ENCODE measurements at regions not wholly inside any gene's neighbourhood (a gene's known extent, or its start where the extent isn't known, plus 50 kb on each side); places are given as distances from the start of the nearest gene placed in this dataset.
"Not testable (repeated sequence)": the region's sequence is repeated elsewhere in the genome, so short reads cannot be mapped to it uniquely, and the experiment has no call there.

GRCh38 chr6:121794630-121795029 is 359.2 kb downstream of the GJA1 start:
- Histone ChIP-seq H3K36me3 (no peaks in the 10 kb centered on the region), H3K9me3 (ENCODE audit: low read depth) (no peaks in the 10 kb centered on the region), H3K4me3 (no peak overlapping the region), H3K9ac (no peak overlapping the region), H3K27ac (no peak overlapping the region), H3F3A (ENCODE audit: low read depth) (no peaks in the 10 kb centered on the region), H3K4me2 (no peak overlapping the region), H3K27me3 (no peaks in the 10 kb centered on the region), H3K4me1 (no peaks in the 10 kb centered on the region), H2AFZ (replicated peaks) (no peak overlapping the region), H3K79me2 (ENCODE audit: low read depth) (no peaks in the 10 kb centered on the region), H4K20me1 (ENCODE audit: low read depth) (no peaks in the 10 kb centered on the region)
- no peak overlapping the region for H3K4me3 Mint-ChIP-seq
- H3K9me3 Mint-ChIP-seq, result peaks cover 15% of the 10 kb centered on the region
- no peak overlapping the region for H3K27ac Mint-ChIP-seq
- TF ChIP-seq EZH2phosphoT487 (IDR thresholded peaks at IDR 0.05) (no peak), CTCF (IDR thresholded peaks at IDR 0.05) (no peak), EZH2 (IDR thresholded peaks at IDR 0.05) (no peak)
- peaks cover 3% of the 10 kb centered on the region for H3K36me3 Mint-ChIP-seq
- DNase-seq (ENCODE audit: low spot score), result no peak
- H3K27me3 Mint-ChIP-seq (ENCODE audit: insufficient read depth, low read depth), result no peaks in the 10 kb centered on the region
- no peaks in the 10 kb centered on the region for H3K4me1 Mint-ChIP-seq

GRCh38 chr6:121797598-121797997 is 362.2 kb downstream of the GJA1 start:
- not testable (repeated sequence) for H4K20me1 ChIP-seq (ENCODE audit: low read depth); H3K36me3 ChIP-seq; H2AFZ ChIP-seq (replicated peaks); H3K27ac ChIP-seq; DNase-seq (ENCODE audit: low spot score); H3K4me3 ChIP-seq; H3K4me1 Mint-ChIP-seq; H3K79me2 ChIP-seq (ENCODE audit: low read depth); H3K9me3 ChIP-seq (ENCODE audit: low read depth); H3K9ac ChIP-seq; H3K27me3 Mint-ChIP-seq (ENCODE audit: insufficient read depth, low read depth); H3F3A ChIP-seq (ENCODE audit: low read depth); H3K4me3 Mint-ChIP-seq; H3K27ac Mint-ChIP-seq; H3K4me2 ChIP-seq; H3K27me3 ChIP-seq; H3K4me1 ChIP-seq
- H3K9me3 Mint-ChIP-seq, result peaks cover 26% of the 10 kb centered on the region
- peaks cover 15% of the 10 kb centered on the region for H3K36me3 Mint-ChIP-seq

- H3K27ac ChIP-seq; H3K4me1 Mint-ChIP-seq; H3K27me3 ChIP-seq; H3K36me3 ChIP-seq; H3K9ac ChIP-seq; H3F3A ChIP-seq (ENCODE audit: low read depth); H3K27me3 Mint-ChIP-seq (ENCODE audit: insufficient read depth, low read depth); H3K4me1 ChIP-seq; H3K27ac Mint-ChIP-seq; DNase-seq (ENCODE audit: low spot score); H3K79me2 ChIP-seq (ENCODE audit: low read depth); H3K9me3 ChIP-seq (ENCODE audit: low read depth); H2AFZ ChIP-seq (replicated peaks); H3K4me3 Mint-ChIP-seq; H3K4me3 ChIP-seq; H3K4me2 ChIP-seq; H4K20me1 ChIP-seq (ENCODE audit: low read depth): not testable (repeated sequence)
- Mint-ChIP-seq H3K9me3 (peaks cover 26% of the 10 kb centered on the region), H3K36me3 (peaks cover 15% of the 10 kb centered on the region)
Measured at GRCh38 chr6:121798126-121798525, 362.7 kb downstream of the GJA1 start.

- Mint-ChIP-seq H3K27ac (no peak overlapping the region), H3K27me3 (ENCODE audit: insufficient read depth, low read depth) (no peaks in the 10 kb centered on the region), H3K36me3 (peaks cover 18% of the 10 kb centered on the region), H3K4me1 (no peaks in the 10 kb centered on the region), H3K4me3 (no peak overlapping the region), H3K9me3 (peaks cover 28% of the 10 kb centered on the region)
- no peak overlapping the region for H3K4me3 ChIP-seq
- no peak overlapping the region for H3K9ac ChIP-seq
- H3K4me1 ChIP-seq, result no peaks in the 10 kb centered on the region
- DNase-seq (ENCODE audit: low spot score), result no peak
- H3K27me3 ChIP-seq, result no peaks in the 10 kb centered on the region
- H3K36me3 ChIP-seq, result no peaks in the 10 kb centered on the region
- no peak overlapping the region for H2AFZ ChIP-seq (replicated peaks)
- no peaks in the 10 kb centered on the region for H3K79me2 ChIP-seq (ENCODE audit: low read depth)
- H3F3A ChIP-seq (ENCODE audit: low read depth), result no peaks in the 10 kb centered on the region
- H3K9me3 ChIP-seq (ENCODE audit: low read depth), result no peaks in the 10 kb centered on the region
- H3K27ac ChIP-seq, result no peak overlapping the region
- H4K20me1 ChIP-seq (ENCODE audit: low read depth), result no peaks in the 10 kb centered on the region
- TF ChIP-seq EZH2 (IDR thresholded peaks at IDR 0.05) (no peak), EZH2phosphoT487 (IDR thresholded peaks at IDR 0.05) (no peak)
- no peak overlapping the region for H3K4me2 ChIP-seq
Measured at GRCh38 chr6:121799574-121799973, 364.1 kb downstream of the GJA1 start.

- no peak for DNase-seq (ENCODE audit: low spot score)
- TF ChIP-seq EZH2 (IDR thresholded peaks at IDR 0.05), result no peak
- TF ChIP-seq EZH2phosphoT487 (IDR thresholded peaks at IDR 0.05), result no peak
- no peak for TF ChIP-seq CTCF (IDR thresholded peaks at IDR 0.05)
- H2AFZ ChIP-seq (replicated peaks), result no peak overlapping the region
- Mint-ChIP-seq H3K27ac (no peak overlapping the region), H3K4me3 (no peak overlapping the region), H3K9me3 (peaks cover 28% of the 10 kb centered on the region), H3K36me3 (peaks cover 18% of the 10 kb centered on the region), H3K27me3 (ENCODE audit: insufficient read depth, low read depth) (no peaks in the 10 kb centered on the region), H3K4me1 (no peaks in the 10 kb centered on the region)
- H3K4me3 ChIP-seq, result no peak overlapping the region
- H3K9ac ChIP-seq, result no peak overlapping the region
- no peaks in the 10 kb centered on the region for H3K36me3 ChIP-seq
- no peaks in the 10 kb centered on the region for H3K27me3 ChIP-seq
- H3K4me2 ChIP-seq, result no peak overlapping the region
- no peaks in the 10 kb centered on the region for H3K79me2 ChIP-seq (ENCODE audit: low read depth)
- no peak overlapping the region for H3K27ac ChIP-seq
- H3K4me1 ChIP-seq, result no peaks in the 10 kb centered on the region
- H4K20me1 ChIP-seq (ENCODE audit: low read depth), result no peaks in the 10 kb centered on the region
- no peaks in the 10 kb centered on the region for H3F3A ChIP-seq (ENCODE audit: low read depth)
- H3K9me3 ChIP-seq (ENCODE audit: low read depth), result no peaks in the 10 kb centered on the region
Measured at GRCh38 chr6:121800047-121800446, 364.6 kb downstream of the GJA1 start.

Measured in neural progenitor cell (in vitro differentiated cells).